H9 (cell line): ENCODE measurements at regions not wholly inside any gene's neighbourhood (a gene's known extent, or its start where the extent isn't known, plus 50 kb on each side); places are given as distances from the start of the nearest gene placed in this dataset.

ENCODE experiments used
- DNase-seq: peaks from one replicate; pipeline ENCODE4 v3.0.0-alpha.2; 2017
- H2AFZ ChIP-seq: one replicate; pipeline ENCODE4 v1.6.1; 2013; ENCODE audit warnings: mild to moderate bottlenecking, low read length, control low read depth, moderate library complexity
- H2AK5ac ChIP-seq: 2 replicates; pipeline ENCODE4 v1.6.1; 2013; ENCODE audit warnings: low read length, control low read depth, mixed read lengths; ENCODE audit not compliant: insufficient read length
- H2BK120ac ChIP-seq: one replicate; pipeline ENCODE4 v1.6.1; 2013; ENCODE audit warnings: low read depth, mild to moderate bottlenecking, low read length, control low read depth, inconsistent platforms; ENCODE audit not compliant: poor library complexity, severe bottlenecking
- H2BK12ac ChIP-seq: 2 replicates; pipeline ENCODE4 v1.6.1; 2013; ENCODE audit warnings: low read length, control low read depth, mixed read lengths, low read depth; ENCODE audit not compliant: insufficient read length
- H2BK15ac ChIP-seq: 2 replicates; pipeline ENCODE4 v1.6.1; 2013; ENCODE audit warnings: low read depth, low read length, control low read depth
- H2BK20ac ChIP-seq: one replicate; pipeline ENCODE4 v1.6.1; 2013; ENCODE audit warnings: low read depth, mild to moderate bottlenecking, low read length, control low read depth, inconsistent platforms; ENCODE audit not compliant: poor library complexity, severe bottlenecking
- H2BK5ac ChIP-seq: 2 replicates; pipeline ENCODE4 v1.6.1; 2013; ENCODE audit warnings: low read length, control low read depth, mixed read lengths; ENCODE audit not compliant: insufficient read length
- H3K14ac ChIP-seq: 2 replicates; pipeline ENCODE4 v1.6.1; 2013; ENCODE audit warnings: low read length, control low read depth; ENCODE audit not compliant: insufficient read depth
- H3K18ac ChIP-seq: 2 replicates; pipeline ENCODE4 v1.6.1; 2013; ENCODE audit warnings: low read depth, mild to moderate bottlenecking, mixed read lengths, low read length, control low read depth; ENCODE audit not compliant: insufficient read length
- H3K23ac ChIP-seq: 2 replicates; pipeline ENCODE4 v1.6.1; 2013; ENCODE audit warnings: low read length, control low read depth, mixed read lengths, low read depth; ENCODE audit not compliant: insufficient read length
- H3K23me2 ChIP-seq: 2 replicates; pipeline ENCODE4 v1.6.1; 2013; ENCODE audit warnings: low read depth, mild to moderate bottlenecking, mixed read lengths, low read length, control low read depth; ENCODE audit not compliant: insufficient read length, poor library complexity, severe bottlenecking
- H3K27ac ChIP-seq: 2 replicates; pipeline ENCODE4 v1.5.1; 2013; ENCODE audit warnings: low read length, control low read depth, mixed read lengths, low read depth; ENCODE audit not compliant: insufficient read length
- H3K27me3 ChIP-seq: 2 replicates; pipeline ENCODE4 v1.6.1; 2013; ENCODE audit warnings: low read length, control low read depth, inconsistent platforms; ENCODE audit not compliant: insufficient read depth
- H3K4ac ChIP-seq: 2 replicates; pipeline ENCODE4 v1.6.1; 2013; ENCODE audit warnings: low read depth, mild to moderate bottlenecking, control low read depth, inconsistent platforms, low read length, moderate library complexity
- H3K4me1 ChIP-seq: 2 replicates; pipeline ENCODE4 v1.6.1; 2013; ENCODE audit warnings: low read length, control low read depth, inconsistent platforms; ENCODE audit not compliant: insufficient read depth
- H3K4me2 ChIP-seq: 2 replicates; pipeline ENCODE4 v1.6.1; 2013; ENCODE audit warnings: low read length, control low read depth, mixed read lengths; ENCODE audit not compliant: insufficient read length, insufficient read depth
- H3K56ac ChIP-seq: 2 replicates; pipeline ENCODE4 v1.6.1; 2013; ENCODE audit warnings: low read depth, mild to moderate bottlenecking, mixed read lengths, low read length, control low read depth; ENCODE audit not compliant: insufficient read length
- H3K79me1 ChIP-seq: 2 replicates; pipeline ENCODE4 v1.6.1; 2013; ENCODE audit warnings: low read depth, mild to moderate bottlenecking, moderate library complexity, low read length, control low read depth, inconsistent platforms; ENCODE audit not compliant: insufficient read depth, poor library complexity, severe bottlenecking
- H3K79me2 ChIP-seq: 2 replicates; pipeline ENCODE4 v1.6.1; 2013; ENCODE audit warnings: low read length, control low read depth, inconsistent platforms; ENCODE audit not compliant: insufficient read depth
- H3K9ac ChIP-seq: 2 replicates; pipeline ENCODE4 v1.6.1; 2013; ENCODE audit warnings: low read length, control low read depth, mixed read lengths; ENCODE audit not compliant: insufficient read length; ENCODE audit errors: extremely low read depth
- H3K9me3 ChIP-seq: one replicate; pipeline ENCODE4 v1.6.1; 2013; ENCODE audit warnings: low read depth, low read length, inconsistent platforms; ENCODE audit not compliant: control insufficient read depth
- H3T11ph ChIP-seq: one replicate; pipeline ENCODE4 v1.6.1; 2013; ENCODE audit warnings: mild to moderate bottlenecking, low read length, control low read depth, inconsistent platforms
- H4K20me1 ChIP-seq: one replicate; pipeline ENCODE4 v1.6.1; 2013; ENCODE audit not compliant: control insufficient read depth, insufficient read length, insufficient read depth
- H4K5ac ChIP-seq: 2 replicates; pipeline ENCODE4 v1.6.1; 2013; ENCODE audit warnings: low read depth, mild to moderate bottlenecking, mixed read lengths, low read length, control low read depth; ENCODE audit not compliant: insufficient read length
- H4K8ac ChIP-seq: replicated peaks from 2 replicates; pipeline ENCODE4 v1.6.1; 2013; ENCODE audit warnings: low read length, control low read depth, mixed read lengths, low read depth; ENCODE audit not compliant: insufficient read length
- H4K91ac ChIP-seq: 2 replicates; pipeline ENCODE4 v1.6.1; 2013; ENCODE audit warnings: low read depth, mild to moderate bottlenecking, moderate library complexity, mixed read lengths, low read length, control low read depth; ENCODE audit not compliant: insufficient read length
- H3K27ac Mint-ChIP-seq, 3 experiments: 2 replicates in 2 of 3; 3 replicates in 1 of 3; pipeline ENCODE4 v1.8.0; 2020 to 2021; ENCODE audit warnings: mixed read lengths in 3 of 3, mild to moderate bottlenecking in 1 of 3, moderate library complexity in 1 of 3
- H3K27me3 Mint-ChIP-seq: 2 replicates; pipeline ENCODE4 v1.8.0; 2021; ENCODE audit warnings: low read depth, mild to moderate bottlenecking, moderate library complexity, mixed read lengths
- H3K36me3 Mint-ChIP-seq, 3 experiments: 2 replicates in 2 of 3; 3 replicates in 1 of 3; pipeline ENCODE4 v1.8.0; 2020 to 2021; ENCODE audit warnings: low read depth in 3 of 3, mixed read lengths in 3 of 3; ENCODE audit not compliant: insufficient read depth in 1 of 3
- H3K4me1 Mint-ChIP-seq, 2 experiments: 2 replicates each; pipeline ENCODE4 v1.8.0; 2020; ENCODE audit warnings: mixed read lengths in 2 of 2
- H3K4me3 Mint-ChIP-seq, 2 experiments: 2 replicates in 1 of 2; 3 replicates in 1 of 2; pipeline ENCODE4 v1.8.0; 2020 to 2021; ENCODE audit warnings: mild to moderate bottlenecking in 2 of 2, mixed read lengths in 2 of 2, moderate library complexity in 1 of 2
- H3K9me3 Mint-ChIP-seq, 2 experiments: 2 replicates in 1 of 2; 3 replicates in 1 of 2; pipeline ENCODE4 v1.8.0; 2020; ENCODE audit warnings: mild to moderate bottlenecking in 2 of 2, mixed read lengths in 2 of 2, moderate library complexity in 1 of 2
- WGBS: extraction: QIAGEN DNeasy Blood & Tissue Kit; methylation state at CpG from one replicate; pipeline ENCODE4 v1.1.7; 2013; ENCODE audit warnings: missing lambda C conversion rate, low lambda C conversion rate, mixed read lengths; ENCODE audit not compliant: insufficient read length; ENCODE audit errors: extremely low coverage; 5-methylcytosine and 5-hydroxymethylcytosine counted together
- TF ChIP-seq, protein P1 (sequence below): fragments of 200-600 bp; sonication (generic); conservative IDR thresholded peaks from 3 replicates; pipeline ENCODE4 v1.8.0; 2021; ENCODE audit warnings: antibody characterized with exemption, mild to moderate bottlenecking

DNA sequence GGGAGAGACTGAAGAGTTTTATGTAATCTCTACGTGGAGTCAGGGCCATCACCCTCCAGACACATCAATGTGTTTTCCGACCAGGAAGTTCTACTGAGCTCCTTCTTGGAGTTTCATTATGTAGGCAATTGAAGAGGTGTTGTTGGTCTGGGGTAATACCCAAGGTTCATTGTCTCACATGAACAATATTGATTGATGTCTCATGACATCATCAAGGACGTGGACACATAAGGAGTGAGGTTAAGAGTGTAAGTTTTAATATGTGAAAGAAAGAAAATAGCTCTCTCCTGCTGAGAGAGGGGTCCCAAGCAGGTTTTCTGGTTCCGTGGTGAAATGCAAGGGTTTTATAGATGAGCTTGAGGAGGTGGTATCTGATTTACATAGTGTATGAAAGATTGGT lies 280.7 kb upstream of the MIR17HG start:
- Histone ChIP-seq H3K79me2 (no peaks in the 10 kb centered on the region), H2BK12ac (no peak overlapping the region), H3K23ac (no peak overlapping the region), H2BK5ac (no peak overlapping the region), H4K5ac (no peak overlapping the region), H4K8ac (no peak overlapping the region), H3K14ac (no peak overlapping the region), H4K91ac (no peak overlapping the region), H4K20me1 (no peaks in the 10 kb centered on the region), H2BK20ac (no peak overlapping the region), H3K18ac (no peak overlapping the region), H3K4me2 (no peak overlapping the region), H2AFZ (no peak overlapping the region), H3K27me3 (no peaks in the 10 kb centered on the region), H2BK15ac (no peak overlapping the region), H3K23me2 (no peaks in the 10 kb centered on the region), H3K56ac (no peak overlapping the region), H3K4ac (no peak overlapping the region), H3K27ac (no peak overlapping the region), H3K79me1 (no peaks in the 10 kb centered on the region), H2BK120ac (no peak overlapping the region), H3K9me3 (no peaks in the 10 kb centered on the region), H3T11ph (no peak overlapping the region), H3K4me1 (no peaks in the 10 kb centered on the region; the same call in 1 of the 2 replicates), H2AK5ac (no peak overlapping the region), H3K9ac (no peak overlapping the region)
- no CpG with 5 or more reads among the region's 4 CpGs for WGBS
- Mint-ChIP-seq H3K36me3 (no peaks in the 10 kb centered on the region; a peak in 1 of 7 replicates), H3K4me3 (no peak overlapping the region), H3K9me3 (no peaks in the 10 kb centered on the region), H3K27ac (no peak overlapping the region), H3K27me3 (no peaks in the 10 kb centered on the region), H3K4me1 (peaks cover 2 to 8% of the 10 kb centered on the region in 2 experiments; a peak in 2 of 4 replicates)
- TF ChIP-seq, protein P1, sequence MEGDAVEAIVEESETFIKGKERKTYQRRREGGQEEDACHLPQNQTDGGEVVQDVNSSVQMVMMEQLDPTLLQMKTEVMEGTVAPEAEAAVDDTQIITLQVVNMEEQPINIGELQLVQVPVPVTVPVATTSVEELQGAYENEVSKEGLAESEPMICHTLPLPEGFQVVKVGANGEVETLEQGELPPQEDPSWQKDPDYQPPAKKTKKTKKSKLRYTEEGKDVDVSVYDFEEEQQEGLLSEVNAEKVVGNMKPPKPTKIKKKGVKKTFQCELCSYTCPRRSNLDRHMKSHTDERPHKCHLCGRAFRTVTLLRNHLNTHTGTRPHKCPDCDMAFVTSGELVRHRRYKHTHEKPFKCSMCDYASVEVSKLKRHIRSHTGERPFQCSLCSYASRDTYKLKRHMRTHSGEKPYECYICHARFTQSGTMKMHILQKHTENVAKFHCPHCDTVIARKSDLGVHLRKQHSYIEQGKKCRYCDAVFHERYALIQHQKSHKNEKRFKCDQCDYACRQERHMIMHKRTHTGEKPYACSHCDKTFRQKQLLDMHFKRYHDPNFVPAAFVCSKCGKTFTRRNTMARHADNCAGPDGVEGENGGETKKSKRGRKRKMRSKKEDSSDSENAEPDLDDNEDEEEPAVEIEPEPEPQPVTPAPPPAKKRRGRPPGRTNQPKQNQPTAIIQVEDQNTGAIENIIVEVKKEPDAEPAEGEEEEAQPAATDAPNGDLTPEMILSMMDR: no peak
- no peak for DNase-seq
